Inflammatory macrophage treated with lipopolysaccharide for 4 hours (primary cell): ENCODE measurements at regions not wholly inside any gene's neighbourhood (a gene's known extent, or its start where the extent isn't known, plus 50 kb on each side); places are given as distances from the start of the nearest gene placed in this dataset.

Experiments used
- DNase-seq: peaks from one replicate; pipeline ENCODE4 v3.0.0-alpha.2; 2020

DNA sequence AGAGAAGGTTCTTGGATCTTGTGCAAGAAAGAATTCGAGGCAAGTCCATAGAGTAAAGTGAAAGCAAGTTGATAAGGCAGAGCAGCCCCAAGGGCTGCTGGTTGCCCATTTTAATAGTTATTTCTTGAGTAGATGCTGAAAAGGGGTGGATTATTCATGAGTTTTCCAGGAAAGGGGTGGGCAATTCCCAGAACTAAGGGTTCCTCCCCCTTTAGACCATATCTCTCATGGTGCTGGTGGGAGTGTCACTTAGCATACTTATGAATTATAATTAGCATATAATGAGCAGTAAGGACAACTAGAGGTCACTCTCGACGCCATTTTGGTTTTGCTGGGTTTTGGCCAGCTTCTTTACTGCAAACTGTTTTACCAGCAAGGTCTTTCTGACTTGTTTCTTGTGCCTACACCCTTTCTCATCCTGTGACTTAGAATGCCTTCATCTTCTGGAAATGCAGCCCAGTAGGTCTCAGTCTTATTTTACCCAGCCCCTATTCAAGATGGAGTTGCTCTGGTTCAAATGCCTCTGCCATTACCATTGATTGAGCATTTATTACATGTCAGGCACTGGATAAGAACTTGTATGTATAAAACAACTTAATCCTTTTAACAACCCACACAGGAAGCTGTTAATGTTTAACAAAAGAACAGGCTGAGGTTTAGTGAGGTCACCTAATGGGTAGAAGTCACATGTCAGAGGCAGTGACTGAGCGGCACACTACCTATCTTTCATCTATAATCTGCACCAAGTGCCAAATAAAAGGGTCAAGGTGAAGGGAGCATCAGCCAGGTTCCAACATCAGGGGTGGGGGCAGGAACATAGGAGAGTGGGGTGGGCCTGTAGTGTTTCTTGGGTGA lies 250.9 kb downstream of the ICOS start:
- DNase-seq: no peak

DNA sequence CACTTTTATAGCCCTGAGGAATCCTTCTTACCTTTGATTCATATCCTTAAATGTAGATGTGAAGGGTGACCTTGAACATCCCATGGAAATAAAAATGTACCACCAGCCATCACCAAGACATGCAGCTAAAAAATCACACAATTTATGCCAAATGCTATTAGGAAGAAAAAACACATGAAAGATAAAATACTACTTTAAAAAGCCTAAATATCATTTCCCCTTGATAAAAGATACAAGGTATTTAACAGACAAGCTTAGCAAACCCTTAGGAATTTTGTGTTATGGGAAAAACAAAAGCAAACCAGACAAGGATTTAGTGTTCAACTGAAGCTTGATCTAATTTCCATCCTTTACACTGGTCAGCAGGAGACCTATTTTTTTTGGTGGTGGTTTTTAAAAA lies 255.0 kb downstream of the ICOS start:
- no peak for DNase-seq

DNA sequence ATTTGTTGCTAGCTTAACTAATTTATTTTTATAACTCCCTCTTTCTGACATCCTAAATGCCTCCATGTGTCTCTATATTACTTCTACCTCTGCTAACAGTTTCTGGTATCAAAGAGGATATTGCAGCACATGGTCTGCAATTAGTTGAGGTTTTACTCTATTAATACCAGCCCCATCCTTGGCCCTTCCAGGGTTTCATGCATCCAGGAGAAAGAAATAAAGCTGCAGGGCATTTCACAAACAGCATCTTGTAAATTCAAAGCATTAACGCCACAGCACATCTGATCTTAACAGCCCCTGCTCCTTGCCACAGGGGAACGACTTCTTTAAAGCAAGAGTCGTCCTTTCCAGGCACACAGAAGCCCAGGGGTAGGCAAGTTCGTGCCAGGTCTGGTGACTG lies 258.9 kb downstream of the ICOS start:
- DNase-seq: no peak

DNA sequence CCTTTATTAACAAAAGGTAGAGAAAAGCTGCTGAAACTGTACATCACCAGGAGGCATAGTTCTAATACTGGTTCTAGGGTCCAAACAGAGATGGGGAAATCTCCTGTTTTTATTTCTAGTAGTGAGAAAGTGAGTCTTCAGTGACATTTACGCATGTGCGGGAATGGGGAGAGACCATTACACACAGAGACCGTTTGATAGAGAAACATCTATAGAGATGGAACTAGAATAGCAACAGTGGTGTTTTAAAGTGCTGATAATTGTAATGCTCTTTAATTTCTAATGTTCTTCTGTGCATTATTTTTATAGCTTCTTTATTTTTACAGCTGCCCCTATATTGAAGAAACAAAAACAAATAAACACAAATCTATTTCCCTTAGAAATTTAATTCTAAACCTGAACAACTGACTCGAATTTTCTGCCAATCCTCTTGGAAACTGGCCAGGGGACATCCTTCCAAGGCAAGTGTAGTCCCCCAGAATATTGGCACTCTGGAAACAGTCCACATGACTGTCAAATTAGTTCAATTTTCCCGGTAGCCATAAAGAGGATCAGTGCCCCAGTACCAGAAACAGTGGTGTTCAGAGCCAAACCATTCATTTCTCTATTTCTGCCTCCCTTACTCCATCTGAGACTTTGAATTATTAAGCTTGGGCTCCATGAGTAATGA lies 260.9 kb downstream of the ICOS start:
- DNase-seq: no peak

DNA sequence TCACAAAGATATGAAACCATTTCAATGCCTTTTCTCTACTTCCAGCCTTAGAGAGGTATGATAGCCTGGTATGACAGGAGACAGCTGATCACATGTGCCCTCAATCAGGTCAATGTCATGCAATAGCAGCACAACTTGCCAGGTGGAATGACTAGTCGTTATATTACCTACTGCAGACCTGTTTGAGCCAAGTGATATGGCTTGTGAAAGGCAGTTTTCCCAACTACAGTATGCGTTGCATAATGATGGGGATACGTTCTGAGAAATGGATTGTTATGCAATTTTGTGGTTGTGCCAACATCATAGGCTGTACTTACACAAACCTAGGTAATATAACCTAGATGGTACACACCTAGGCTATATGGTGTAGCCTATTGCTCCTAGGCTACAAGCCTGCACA lies 262.8 kb downstream of the ICOS start:
- DNase-seq: no peak

DNA sequence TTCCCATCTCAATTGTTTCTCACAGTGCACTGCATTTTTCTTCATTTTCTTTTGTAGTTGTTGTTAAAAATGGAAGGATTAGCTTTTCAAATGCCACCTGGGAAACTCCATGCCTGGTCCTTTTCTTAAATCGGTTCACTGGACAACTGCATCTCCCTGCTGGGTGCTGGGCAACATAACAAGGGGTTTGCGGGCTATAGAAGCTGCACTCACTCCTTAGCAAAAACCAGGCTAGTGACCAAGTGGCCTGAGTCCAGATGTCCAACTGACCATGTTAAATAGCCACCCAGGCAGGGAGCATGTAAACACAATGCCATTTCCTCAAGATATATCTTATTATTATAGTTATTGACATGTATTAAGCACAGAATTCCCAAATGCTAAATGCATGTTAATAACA lies 264.9 kb downstream of the ICOS start:
- no peak for DNase-seq

DNA sequence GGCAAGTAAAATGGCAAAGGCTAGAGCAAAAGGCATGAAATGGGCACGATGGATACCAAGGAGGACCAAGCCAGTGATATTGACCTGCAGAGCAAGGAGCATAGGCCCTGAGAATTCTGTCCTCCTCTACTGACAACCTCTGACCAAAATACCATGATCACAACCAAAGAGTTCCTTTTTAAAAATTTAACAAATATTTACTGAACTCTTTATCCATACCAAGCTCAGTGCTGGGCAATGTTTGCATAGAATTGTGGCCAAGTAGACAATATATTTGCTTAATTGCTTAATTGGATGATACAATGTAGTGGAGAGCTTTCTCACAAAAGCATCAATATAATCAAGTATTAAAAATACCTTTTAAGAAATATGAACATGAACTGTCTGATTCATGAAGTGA lies 265.7 kb downstream of the ICOS start:
- DNase-seq: no peak

DNA sequence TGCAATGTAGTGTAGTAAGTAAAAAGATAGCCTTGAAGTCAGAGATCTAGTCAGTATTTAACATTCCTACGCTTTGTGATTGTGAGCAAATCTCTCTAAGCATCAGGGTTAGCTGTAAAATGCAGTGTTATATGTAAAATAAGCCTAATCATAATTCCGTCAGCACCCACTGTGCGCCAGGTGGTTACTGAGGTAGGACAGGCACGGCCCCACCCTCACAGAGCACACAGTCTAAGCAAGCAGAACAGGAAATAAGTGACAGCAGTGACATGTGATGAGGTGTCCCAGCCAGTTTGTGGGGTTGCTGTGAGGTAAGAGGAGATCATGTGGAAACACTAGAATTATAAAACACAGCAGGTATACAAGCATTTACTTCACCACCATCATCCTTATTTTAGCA lies 267.1 kb downstream of the ICOS start:
- DNase-seq: no peak

DNA sequence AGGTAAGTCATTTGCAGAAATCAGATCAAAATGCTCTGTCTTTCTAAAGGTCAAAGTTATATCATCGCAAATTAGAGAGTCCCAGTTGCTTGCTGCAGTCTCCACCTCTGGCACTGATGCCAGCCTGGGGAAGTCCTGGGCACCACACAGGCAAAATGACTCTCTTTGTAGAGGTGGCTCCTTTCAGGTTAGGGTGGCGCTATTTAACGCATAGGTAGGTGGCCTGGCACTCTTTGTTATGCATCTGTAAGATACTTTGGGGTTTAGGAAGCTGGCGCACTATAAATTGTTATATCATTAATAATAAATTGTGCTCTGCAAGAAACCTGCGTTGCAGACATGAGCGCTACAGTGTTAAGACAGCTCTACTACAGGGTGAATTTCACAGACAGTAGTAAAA lies 268.5 kb downstream of the ICOS start:
- DNase-seq: no peak

DNA sequence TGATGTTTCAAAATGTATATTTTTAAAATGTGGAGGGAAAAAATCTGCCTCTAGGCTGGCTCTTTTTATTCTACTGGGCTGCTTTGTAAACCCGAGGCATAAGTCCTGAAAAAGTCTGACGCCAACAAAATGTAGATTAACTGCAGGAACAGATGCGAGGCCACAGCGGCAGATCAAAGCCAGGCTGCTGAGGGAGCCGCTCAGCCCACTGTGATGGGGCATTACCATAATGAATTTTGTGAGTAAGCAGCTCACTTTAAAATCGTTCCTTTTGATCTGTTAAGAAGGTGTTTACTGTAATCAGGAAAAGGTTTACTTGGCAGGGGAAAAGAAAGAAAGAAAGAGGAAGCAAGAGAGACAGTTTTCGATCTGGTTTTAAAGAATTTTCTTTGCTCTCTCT lies 269.0 kb downstream of the ICOS start:
- DNase-seq: no peak

DNA sequence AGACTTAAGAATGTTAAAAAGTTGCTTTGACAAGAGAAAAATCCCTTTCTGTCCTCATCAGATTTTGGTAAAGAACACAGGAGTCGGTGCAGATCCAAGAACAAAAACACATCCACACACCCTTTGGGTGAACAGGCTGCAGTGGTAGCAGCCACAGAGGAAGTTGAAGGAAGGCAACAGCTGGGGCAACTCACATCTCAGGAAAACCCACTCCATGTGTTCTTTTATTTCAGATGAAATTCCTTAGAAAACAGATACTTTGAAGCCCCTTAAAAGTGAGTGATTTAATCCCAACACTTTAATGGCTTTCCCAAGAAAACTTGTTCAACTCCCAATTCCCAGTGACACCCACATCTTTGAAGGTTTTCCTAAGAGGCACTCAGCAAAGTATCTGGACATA lies 271.3 kb downstream of the ICOS start:
- DNase-seq: no peak

DNA sequence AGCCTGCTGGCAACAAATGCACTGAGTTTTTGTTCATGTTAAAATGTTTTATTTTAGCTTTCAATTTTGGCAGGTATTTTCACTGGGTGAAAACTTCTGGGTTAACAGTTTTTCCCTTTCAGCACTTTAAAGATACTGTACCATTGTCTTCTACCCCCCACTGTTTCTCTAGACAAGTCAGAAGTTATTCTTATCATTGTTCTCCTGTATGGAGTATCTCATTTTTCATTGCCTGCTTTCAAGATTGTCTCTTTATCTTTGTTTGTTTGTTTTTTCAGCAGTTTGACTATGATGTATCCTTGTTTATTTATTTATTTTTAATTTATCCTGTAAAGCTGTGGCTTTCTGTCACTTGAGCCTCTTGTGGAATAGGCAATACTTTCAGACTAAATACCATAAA lies 277.0 kb downstream of the ICOS start:
- no peak for DNase-seq

DNA sequence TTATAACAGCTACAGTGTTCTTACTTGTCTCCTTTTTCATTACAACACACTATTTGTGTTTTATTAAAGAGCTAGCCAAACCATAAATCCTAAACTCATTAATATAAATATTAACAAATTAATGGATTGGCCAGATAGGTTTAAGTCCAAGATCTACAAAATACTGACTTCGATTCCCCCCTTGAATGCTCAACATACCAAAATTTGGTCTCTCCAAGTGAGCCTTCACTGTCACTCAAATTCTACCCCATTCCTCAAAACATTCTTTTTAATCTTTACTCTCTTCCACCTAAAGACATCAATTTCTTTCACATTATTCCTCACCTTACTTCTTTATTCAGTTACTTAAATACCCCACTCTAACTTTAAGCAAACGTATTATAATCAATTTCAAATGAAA lies 281.5 kb downstream of the ICOS start:
- DNase-seq: no peak

DNA sequence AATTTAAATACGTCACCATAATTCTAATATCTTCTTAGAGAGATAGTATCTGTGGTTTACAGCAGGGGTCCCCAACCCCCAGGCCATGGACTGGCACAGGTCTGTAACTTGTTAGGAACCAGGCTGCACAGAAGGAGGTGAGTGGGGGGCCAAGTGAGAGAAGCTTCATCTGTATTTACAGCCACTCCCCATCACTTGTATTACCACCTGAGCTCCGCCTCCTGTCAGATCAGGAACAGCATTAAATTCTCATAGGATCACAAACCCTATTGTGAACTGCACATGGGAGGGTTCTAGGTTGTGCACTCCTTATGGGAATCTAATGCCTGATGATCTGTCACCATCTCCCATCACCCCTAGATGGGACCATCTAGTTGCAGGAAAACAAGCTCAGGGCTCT lies 282.6 kb downstream of the ICOS start:
- no peak for DNase-seq

DNA sequence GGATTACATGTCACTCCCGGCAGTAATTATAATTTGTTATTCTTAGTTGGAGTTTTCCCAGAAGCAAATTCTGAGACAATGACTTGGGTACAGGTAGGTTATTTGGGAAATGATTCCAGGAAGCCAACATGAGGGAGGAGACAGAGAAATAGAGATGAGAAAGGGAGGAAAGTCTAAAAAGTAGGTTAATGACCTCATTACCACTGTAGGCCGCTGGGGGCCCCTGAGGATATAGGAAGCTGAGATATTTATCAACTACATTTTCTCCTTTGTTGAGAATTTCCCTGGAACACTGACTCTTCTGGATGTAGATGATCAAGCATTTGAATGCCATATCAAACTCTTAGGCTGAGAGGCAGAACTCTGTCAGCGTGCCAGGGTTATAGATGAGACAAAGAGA lies 284.3 kb downstream of the ICOS start:
- DNase-seq: no peak

DNA sequence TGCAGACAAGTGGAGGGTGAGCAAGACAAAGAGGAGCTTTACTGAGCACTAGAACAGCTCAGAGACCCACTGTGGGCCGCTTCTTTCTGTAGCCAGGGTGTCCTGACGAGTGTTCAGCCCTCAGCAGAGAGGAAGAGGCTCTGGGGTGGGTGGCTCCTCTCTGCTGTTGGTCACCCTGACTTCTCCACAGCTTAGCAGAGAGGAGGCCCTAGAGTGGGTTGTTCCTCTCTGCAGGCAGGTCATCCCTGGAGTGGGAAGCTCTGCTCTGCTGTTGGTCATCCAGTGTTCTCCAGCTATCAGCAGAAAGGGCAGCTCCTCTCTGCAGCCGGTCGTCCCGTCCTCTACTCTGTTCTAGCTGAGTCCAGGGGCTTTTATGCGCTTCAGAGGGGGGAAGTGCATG lies 286.5 kb downstream of the ICOS start:
- DNase-seq: no peak

DNA sequence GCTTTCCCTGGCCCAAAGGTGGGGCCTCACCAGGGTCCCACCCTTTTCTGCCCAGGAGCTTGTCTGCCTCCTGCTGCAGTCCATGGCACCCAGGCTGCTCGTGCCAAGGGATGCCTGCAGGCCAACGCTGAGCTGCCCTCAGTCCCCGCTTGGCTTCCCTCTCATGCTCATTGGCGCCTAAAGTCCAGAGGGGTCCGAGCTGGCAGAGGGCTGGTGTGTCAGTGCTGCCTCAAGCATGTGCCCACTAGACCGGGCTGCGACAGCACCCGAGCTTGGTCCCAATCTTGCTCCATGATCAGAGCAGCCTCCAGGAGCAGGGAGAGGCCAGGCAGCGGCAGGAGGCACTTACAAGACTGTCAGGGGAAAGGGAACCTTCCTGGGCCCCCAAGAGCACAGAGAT lies 287.0 kb downstream of the ICOS start:
- no peak for DNase-seq

DNA sequence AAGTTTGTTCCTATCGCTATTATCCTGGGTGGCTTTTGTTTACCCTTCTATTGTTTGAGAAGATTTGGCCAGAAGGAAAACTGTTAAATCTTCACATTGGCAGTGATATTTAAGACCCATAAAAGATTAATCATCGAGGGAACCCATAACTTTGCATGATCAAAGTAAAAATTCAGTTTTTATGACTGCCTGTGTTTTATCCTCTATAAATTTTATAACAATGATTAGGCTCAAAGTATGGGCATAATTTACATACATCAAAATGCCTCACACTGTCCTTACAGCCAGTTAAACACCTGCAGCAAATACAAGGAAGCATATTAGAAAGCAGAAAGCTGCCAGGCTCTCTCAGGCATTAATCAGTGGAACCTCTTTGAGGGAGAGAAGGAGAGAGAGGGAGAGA lies 289.1 kb downstream of the ICOS start:
- DNase-seq: no peak

DNA sequence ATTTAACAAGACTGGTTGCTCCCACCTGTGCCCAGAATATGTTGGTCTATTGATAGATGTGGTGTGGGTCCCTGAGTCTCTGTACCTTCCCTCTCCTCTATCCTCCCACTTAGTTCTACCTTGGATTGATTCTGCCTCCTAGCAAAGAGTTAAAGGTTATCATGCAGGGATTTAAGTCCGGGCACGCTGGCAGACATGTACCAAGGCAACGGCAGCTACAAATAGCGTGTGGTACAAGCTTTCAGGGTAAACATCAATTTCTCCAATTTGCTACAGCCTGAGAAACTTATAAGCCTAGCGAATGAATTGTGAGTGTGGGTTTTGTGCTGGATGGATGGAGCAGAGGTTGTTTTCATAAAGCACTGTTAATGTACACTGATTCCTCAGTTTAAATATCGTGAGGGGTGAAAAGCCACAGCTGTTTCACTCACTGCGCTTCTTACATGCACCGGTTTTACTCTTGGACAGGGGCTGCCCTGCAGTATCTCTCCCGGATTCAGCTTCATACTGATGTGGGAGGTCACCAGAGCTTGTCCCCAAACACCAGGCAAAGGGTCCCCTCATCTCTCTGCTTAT lies 289.8 kb downstream of the ICOS start:
- DNase-seq: no peak

DNA sequence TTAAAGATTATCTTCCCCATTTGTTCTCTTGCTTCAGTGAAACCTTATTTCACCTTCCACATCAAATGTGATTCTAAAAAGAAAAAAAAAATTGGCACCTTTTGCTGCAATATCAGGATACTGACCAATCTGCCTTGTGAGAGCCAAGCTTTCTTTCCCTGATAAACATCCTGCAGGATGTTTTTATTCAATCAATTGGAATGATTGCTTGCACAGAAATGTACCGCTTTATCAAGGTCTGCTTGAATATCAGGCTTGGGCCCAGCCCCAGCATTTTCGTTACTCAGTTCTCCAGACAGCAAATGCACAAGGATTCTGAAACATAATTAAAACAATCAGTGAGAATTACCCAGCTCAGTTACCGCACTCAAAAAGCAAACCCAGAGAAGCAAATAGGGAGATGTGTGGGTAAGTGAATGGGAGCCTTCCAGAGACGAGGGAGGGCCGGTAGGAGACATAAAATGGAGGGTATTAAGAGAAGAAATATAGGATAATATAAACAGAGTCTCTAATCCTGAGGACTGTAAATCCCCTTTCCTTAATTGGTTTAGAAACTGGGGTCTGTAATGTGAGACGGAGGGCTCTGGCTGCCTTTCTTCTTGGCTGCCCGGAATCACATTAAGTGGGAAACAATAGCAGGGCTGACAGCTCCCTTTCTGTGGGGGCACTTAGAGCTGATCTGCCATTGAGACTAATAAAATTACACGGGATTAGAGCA lies 291.8 kb downstream of the ICOS start:
- DNase-seq: no peak

DNA sequence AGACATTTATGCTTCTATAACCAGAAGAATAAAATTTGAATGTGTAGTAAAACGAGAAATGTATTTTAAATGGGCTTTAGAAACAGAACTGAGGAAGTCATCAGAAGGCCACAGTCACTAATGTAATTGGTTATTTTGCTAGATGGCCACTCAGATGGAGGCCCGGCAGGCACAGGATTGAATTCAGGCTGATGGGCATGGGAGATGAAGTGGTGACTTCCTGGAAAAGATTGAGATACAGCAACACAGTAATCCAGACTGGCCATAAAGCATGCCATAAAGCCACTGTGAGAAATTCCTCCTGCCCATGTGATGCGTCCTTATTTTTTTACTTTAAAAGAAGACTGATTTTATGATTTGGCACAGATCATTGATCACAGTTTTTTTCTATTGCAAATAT lies 297.7 kb downstream of the ICOS start:
- DNase-seq: no peak

DNA sequence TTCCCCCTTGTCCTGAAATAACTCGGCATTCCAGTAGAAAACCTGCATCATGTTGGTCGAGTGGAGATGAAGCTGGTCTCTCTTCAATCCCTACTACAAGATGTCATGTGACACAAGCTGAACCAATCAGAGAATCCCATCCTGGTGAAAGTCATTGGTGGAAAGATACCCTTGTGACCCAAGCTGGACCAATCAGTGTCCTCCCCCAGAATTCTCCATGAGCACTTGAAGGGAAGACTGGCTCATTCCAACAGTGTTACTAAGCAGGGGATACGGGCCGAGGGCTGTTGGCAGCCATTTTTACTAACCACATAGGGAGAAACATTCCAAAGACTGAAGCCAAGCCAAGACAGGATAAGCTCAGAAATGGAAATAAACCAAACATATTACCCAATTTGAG lies 298.3 kb downstream of the ICOS start:
- DNase-seq: no peak

DNA sequence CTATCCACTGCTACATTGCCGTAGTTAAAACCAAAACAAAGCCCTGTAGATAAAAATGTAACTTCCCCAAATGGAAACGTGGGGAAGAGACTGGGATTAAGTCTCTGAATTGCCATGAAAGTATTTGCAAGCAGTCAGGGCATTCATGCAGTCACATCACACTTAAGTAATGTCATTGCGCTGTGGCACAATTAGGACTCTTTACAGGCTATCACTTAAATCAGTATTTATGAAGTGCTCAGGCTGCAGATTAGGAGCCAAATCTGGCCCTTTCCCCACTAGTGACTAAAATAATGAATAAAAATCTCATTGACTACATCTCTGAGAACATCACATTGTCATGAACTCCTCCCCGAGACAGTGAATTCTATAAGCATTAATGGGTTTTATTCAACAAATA lies 300.9 kb downstream of the ICOS start:
- no peak for DNase-seq
